GM23248 (cell line): ENCODE measurements at regions not wholly inside any gene's neighbourhood (a gene's known extent, or its start where the extent isn't known, plus 50 kb on each side); places are given as distances from the start of the nearest gene placed in this dataset.

ENCODE experiments used
- EZH2 ChIP-seq: fragments of 200-600 bp; sonication (generic); IDR thresholded peaks from 2 replicates; pipeline ENCODE4 v1.6.1; 2018; ENCODE audit warnings: antibody characterized with exemption, mild to moderate bottlenecking; ENCODE audit not compliant: insufficient read depth, poor library complexity, severe bottlenecking
- EZH2phosphoT487 ChIP-seq: fragments of 200-600 bp; sonication (generic); IDR thresholded peaks from 2 replicates; pipeline ENCODE4 v1.6.1; 2018; ENCODE audit warnings: antibody characterized with exemption, moderate library complexity, mild to moderate bottlenecking, low read depth; ENCODE audit not compliant: insufficient read depth

- TF ChIP-seq EZH2 (no peak), EZH2phosphoT487 (no peak)
Observed at GRCh38 chr5:175597718-175598117, 60.2 kb upstream of the HRH2 start.
